GM18499 (cell line): ENCODE measurements at regions not wholly inside any gene's neighbourhood (a gene's known extent, or its start where the extent isn't known, plus 50 kb on each side); places are given as distances from the start of the nearest gene placed in this dataset.

ENCODE experiments used
- ATAC-seq: cut with Tn5 transposase; IDR thresholded peaks from one replicate; pipeline ENCODE4 v1.9.1; 2021; ENCODE audit warnings: moderate number of reproducible peaks; ENCODE audit not compliant: insufficient read depth, unreplicated experiment

DNA sequence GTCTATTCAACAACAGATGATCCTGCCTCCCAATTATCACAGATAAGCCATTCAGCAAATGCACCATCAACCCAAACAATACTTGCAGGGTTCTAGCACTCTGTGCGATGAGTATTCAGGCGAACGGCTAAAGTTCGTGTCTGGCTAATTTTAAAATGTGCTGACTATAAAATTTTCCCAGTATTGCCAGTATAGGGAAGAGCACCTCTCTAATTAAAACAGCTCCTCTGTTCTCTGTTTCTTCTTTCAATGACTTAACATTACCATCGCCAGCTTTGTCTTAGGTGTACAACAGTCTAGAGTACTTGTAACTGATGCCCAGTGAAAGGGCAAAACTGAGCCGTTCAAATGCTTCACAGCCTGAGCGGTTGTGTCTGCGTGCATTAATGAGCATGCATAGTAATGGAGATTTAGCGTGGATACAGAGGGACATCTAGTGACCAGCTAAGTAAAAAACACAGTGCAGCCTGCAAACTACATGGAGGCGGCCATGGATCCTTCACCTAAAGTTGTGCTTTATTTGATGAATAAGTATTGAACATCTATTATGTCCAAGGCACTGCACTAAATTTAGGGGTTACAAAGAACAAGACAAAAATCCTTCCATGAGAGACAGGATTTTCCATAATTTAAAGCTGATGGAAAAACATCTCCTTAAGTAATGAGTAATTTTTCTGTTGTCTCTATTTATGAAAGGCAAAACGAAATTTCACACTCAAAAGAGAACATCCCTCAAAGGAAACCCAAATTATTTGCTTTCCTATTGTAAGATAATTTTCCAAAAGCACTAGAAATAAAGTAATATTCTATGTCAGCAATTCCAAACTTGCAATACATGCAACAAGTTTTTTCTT, 120.0 kb downstream of the SETD4 start:
- no peak for ATAC-seq

DNA sequence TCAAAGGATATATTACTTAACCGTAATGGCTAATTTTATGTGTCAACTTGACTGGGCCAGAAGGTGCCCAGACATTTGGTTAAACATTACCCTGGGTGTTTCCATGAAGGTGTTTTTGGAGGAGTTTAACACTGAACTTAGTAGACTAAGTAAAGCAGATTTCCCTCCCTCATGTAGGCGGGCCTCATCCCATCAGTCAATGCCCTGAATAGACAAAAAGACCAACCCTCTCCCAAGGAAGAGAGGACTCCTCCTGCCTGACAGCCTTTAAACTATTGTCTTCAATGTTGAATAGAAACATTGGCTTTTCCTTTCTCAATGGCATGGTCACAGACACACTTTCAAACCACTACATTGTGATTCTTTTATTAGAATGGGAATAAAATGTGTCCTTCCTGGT, 121.9 kb downstream of the SETD4 start:
- ATAC-seq = no peak

DNA sequence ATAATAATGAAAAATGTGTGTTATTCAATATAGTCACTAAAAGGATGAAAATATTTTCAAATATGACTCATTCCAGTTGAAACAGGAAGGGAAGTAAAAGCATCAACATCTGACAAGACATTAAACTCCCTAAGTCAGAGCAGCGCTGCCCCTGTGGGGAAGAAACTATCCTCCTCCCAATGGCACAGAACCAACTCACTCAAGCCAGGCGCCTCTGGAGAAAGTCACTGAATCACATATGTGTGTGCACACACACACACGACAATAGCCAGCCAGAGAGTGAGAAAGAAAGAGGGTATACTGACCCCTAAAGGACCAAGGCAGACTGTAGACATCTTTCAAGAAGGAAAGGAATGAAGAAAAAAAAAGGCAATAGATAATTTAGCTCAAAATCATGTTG, 126.9 kb downstream of the SETD4 start:
- ATAC-seq = no peak

DNA sequence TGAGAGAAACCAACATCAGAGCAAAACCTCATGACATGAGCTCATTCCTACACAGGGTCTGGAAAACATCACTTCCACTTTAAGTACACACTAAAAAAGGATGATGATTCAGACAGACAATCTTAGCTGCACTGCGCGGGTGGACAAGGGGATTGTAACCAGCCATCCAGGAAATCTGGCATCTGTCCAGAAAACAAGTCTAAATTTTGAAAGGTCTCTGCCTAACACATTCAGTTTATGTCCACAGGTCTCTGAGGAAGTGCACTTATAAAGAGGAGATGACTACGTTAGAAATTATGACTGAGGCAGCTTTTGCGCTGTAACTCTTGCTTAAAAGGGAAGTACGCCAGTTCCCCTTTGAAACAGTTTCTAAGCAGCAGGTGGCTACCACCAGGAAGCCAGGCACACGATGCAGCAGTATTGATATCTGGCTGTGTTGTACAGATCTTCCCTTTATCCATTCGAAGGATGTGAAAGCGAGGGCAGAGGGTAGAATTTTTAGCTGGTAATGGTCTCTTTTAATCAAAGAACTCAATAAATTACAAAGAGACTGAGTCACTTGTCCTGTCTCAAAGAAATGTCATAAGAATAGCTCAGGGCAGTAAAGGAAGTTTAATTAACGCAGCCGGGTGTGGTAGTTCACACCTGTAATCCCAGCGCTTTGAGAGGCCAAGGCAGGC, 128.0 kb downstream of the SETD4 start:
- no peak for ATAC-seq

DNA sequence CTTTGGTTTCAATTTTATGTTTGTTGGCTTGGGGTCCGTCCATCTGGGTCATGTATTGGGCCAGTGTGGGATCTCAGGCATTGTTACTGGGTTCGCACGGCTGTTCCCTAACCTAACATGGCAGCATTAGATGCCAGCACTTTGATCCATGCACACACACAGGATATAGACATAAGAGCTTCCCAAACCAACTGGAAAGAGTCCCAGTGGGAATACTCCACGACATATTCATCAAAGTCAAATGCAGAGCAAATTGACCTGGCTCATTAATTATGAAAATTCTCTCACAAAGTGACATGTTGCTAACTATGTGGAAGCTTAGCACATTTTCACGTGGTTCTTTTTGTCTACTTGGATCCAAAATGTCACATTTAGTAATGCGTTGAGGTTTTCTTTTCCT, 130.4 kb downstream of the SETD4 start:
- ATAC-seq = no peak

DNA sequence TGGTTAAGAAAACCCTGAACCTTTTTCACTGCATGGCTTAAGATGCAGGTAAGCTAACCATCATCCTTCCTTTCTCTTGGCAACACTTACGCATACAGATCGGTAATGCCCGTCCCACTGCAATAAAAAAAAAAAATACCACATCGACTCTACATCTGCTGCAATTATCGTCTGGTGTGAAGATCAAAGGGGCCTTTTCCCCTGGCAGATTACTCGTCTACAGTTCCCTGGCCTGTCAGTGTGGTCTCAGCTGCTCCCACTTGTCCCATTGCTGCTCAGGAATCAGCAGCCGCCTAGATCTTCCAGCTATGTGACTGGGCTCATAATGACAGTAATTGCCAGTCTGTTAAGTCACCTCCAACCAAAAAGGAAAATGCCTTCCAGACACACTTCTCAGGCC, 133.1 kb downstream of the SETD4 start:
- ATAC-seq = no peak

DNA sequence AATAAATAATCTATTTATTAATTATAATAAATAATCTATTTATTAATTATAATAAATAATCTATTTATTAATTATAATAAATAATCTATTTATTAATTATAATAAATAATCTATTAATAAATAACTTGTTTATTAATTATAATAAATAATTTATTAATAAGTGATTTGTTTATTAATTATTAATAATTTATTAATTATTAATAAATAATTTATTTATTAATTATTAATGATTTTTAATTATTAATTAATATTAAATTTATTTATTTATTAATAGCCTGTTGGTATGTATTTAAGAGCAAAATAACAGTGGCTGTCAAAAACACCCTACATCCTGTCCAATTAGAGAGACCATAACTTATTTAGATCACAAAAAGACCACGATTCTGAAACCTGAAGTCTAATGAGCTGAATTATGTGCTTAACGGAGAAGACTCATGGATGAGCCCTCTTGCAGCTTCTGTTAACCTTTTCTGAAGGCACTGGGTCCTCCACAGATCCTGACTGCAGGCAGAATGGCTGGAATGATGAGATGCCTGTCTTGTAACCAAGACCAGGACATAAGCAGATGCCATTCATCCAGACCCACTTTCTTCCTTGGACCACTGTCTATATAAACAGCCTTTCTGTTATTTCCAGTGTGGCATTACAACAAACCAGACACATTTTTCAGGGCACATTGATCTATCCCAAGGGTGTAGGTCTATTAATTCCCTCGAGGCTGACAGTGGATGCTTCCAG, 134.2 kb downstream of the SETD4 start:
- no peak for ATAC-seq

DNA sequence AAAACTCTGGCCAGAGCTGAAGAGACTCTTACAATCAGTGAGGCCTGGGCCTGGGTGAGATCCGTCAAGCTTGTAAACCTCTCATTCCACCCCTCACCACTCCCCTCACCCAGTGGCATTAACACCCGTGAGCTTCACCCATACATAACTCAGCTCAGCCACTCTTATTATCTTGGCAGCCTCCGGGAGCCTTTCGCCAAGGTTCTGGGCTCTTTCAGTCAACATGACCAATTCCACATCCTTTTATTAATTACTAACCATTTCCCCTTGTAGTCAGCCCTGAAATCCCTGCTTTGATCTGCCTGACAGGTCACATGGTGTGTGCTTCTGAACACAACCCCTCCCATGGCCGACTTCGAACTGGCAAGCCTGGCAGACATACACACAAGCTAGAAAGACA, 134.8 kb downstream of the SETD4 start:
- no peak for ATAC-seq

DNA sequence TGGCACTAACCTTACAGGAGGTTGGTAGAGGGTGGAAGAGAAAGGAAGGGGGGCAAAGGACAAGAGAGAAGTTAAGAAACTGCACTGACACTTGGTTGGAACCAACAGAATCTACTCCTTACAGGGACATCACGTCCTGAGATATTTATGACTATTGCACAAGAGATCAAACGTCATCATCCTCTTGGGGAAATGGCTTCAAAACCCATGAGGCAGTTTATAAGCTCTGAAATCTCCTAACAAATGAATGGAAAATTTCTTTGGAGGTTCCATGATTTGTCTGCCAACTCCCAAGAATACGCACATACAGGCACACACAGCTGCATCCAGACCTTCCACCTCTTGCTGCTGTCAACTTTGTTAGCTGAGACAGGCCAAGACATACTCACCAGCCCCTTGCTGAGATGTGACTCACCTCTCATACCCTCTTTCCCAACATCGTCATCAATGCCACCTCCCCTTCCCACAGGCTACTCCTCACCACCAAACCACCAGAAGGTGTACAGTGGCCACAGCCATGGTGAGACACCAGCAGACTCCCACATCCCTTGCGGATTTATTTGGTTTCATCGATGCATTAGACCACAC, 135.5 kb downstream of the SETD4 start:
- no peak for ATAC-seq

DNA sequence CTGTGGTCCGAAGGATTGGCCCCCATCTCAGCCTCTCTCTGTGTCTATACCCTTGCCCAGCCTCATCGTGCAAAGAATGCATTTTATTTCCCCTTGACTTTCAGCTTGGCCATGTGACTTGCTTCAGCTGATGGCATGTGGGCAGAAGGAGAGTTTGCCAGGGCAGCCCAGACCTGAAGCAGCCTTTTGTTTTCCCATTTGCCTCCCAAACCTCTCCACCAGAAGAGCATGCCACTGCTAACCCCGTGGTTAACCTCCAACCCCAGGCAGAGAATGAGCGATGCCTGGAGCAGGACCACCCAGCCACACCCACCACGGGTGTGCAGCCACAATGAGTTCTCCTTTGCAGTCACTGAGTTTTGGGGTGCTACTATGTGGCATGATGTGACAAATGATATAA, 136.4 kb downstream of the SETD4 start:
- no peak for ATAC-seq

DNA sequence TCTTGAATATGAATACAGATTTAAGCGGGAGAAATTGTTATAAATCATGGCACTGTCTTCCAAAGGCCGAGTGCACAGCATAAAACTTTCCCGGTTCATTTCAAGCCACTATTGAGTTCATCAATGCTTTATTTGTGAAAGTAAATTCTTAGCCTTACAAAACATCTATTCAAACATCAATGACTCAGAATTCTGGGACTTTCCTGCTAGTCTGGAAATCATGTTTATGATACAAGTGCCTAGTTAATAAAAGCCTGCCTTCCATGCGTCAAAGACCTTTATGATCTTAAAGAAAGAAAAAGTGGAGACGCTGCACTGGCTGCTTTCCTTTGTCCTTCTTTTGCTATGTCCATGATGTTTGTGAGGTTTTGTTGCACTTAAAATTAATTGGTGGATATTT, 137.7 kb downstream of the SETD4 start:
- no peak for ATAC-seq

DNA sequence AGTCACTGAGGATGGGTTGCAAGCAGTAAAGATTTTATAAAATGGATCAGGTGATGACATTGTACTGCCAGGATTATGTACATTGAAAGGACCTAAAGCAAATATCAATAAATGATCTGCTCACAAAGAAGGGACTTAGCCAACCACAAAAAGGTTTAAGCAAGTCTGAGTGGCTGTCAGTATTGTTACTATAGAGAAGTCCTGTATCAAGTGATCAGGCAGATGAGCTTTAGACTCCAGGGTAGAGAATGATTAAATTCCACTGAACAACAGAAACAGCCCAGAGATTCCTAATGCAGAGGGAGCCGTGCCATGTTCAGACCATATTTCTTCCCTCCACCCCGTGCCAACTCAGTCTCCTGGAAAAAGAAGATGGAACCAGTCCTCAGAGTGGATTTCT, 138.9 kb downstream of the SETD4 start:
- ATAC-seq = no peak

DNA sequence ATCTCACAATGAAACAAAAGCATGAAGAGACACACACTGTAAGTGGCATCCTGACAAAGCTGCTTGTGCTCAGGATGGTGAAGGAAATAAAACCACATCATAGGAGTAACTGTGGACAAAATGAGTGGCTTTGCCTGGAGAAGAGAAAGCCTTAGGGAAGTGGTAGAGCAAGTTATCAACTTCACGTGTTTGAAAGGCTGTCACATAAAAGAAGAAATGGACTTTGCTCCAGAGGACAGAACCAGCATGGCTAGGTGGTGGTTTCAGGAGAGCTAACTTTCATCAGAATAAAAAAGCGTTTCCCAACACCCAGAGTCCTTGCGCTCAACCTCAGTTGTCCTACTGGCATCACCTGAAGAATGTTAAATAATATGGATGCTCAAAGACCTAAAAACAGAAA, 139.9 kb downstream of the SETD4 start:
- ATAC-seq = no peak

DNA sequence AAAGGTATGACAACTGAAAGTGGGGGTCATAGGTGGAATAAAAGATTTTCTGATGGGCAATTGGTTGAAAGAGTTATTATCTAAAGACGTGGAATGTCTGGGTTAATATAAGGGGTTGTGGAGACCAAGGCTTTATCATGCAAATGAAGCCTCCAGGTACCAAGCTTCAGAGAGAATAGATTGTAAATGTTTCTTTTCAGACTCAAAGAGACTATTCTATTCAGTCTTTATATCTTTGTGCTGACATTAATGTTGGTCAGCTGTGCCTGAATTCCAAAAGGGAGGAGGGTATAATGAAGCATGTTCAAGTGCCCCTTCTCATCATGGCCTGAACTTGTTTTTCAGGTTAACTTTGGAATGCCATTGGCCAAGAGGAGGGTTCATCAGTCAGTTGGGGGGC, 145.3 kb downstream of the SETD4 start:
- ATAC-seq = no peak

DNA sequence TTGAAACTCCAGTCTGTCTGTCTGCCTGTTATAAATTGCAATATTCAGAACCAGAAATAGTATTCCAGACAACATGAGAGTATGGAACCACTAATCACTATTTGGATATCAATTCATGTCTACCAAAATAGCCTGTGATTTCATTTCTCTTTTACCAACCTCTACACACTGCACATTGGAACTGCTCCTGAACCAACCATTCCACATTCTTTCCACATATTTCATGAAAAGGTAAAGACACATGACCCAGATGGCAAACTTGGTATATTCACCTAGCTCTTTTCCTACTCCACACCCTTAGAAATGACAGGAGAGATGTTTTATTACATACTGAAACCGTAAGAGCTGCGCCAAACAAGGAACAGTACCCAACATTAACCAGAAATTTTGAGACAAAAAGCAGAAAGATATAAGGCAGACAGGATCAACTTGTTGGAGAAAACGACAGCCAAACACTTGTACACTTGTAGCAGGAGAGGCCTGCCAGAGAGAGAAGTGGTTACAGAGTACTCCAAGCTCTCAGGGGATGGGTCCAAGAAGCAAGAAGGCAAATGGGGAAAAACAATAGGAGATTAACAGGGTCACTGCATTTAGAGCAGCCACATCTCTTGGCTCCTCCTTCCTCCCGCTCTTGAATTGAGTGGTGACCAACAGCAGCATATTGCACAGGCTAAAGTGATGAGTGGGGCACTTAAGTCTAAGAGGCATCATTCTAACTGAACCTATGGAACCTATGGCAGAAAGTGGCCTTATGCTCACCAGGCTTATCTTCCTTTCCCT, 148.7 kb downstream of the SETD4 start:
- no peak for ATAC-seq

DNA sequence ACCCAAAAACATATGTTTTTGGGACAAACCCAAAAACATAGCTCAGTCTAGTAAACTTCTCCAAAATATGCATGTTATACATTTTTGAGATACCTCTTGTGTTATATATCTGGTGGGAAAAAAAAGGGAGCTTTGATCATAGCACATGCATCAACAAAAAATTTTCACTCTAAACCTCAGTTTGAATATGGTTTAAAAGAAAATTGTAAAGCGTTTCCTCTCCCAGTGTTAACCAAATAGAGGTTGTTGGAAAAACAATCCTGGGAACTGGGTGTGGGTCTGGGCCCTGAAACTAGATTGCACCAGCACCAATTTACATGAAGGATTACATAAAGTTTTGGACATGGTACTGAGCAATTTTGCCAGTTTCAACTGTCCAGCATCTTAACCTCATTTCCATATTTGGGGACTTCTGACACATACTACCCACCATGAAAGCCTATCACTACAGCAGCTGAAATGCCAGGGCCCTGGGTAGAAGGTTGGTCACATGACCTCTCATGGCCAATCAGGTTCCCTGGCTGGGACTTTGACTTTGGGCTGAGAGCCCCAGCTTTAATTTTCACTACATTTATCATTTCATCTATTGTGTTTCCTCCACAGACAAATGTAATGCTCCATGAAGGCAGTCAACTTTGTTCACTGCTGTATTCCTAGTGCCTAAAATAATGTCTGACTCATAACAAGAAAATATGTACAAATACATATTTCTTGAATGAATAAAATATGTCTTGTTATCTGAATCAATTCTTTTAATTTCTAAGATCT, 150.7 kb downstream of the SETD4 start:
- ATAC-seq = no peak

DNA sequence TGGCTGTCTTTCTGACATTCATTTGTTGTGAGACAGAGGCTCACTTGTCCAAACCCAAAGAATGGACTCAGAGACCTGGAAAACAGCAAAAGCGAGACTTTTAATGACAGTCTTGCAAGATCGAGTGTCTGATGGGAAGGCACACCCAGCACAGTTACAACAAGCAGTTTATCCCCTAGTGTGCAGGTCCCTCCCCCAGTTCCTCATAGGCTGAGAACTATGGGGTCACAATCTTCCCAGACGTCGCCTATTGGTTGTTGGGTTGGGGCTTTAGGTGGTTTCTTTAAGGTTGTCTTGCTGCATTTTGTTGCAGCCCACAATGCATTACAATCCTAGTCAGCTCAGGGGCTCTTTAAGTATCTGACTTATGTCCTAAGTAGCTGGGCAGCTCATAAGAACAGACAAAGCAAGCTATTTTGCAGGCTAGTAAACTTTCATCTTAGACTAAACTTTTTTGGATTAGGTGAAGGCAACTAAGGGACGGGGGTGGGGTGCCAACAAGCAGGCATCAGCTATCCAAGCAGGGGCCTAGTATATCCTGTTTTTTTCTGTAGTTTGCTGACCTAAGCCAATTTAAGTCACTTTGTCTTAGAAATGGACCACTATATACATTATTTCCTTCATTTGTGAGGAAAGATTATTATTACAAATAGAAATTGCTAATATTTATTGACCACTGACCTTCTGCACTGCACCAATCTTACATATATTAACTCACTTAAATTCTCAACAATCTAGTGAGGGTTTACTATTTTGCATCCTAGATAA, 151.8 kb downstream of the SETD4 start:
- ATAC-seq = no peak

DNA sequence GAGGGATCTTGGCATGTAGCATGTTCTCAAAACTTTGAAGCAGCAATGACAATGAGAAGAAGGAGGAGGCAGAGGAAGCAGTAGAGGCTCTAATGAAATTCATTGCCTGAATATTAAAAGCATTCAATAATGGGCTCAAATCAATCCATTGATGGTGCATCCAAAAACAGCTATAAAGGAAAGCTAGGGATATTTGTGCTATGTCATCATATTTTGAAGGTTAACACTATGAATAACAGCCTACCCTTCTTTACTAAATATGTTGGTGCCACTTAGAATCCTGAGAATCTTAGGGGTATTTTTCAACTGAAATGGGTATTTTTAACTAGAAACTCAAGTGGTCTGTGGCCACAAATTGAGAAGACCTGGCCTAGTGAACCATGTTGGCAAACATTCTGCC, 153.7 kb downstream of the SETD4 start:
- ATAC-seq = no peak

DNA sequence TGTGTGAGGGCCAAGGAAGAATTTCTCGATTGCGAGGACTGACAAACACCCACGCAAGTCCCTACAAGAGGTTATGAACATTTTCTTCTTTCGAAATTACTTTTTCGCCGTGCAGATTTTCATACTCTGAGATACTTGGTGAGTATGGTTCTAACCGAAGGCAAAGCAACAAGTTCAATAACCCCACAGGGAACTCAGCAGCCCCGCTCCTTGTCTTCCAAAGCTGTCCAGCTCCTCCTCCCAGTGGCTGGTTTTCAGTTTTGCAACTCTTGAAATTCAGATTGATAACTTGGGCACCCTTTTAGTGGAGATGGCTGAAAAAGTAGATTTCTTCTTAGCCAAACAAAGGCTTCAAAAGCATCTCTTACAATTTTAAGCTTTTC, 154.4 kb downstream of the SETD4 start:
- no peak for ATAC-seq
